Head of caudate nucleus (tissue), 42 donors: ENCODE measurements at regions not wholly inside any gene's neighbourhood (a gene's known extent, or its start where the extent isn't known, plus 50 kb on each side); places are given as distances from the start of the nearest gene placed in this dataset.
"Not testable (repeated sequence)": the region's sequence is repeated elsewhere in the genome, so short reads cannot be mapped to it uniquely, and the experiment has no call there.

Experiments used
- DNase-seq, 42 donors: peaks; one replicate each; pipeline versions ENCODE4 v3.0.0 to v3.0.0-alpha.2; 2020 to 2021; ENCODE audit warnings: mixed read lengths in 7 of 42
- intact Hi-C: fragments of 100-400 bp; cut with DNase I; formaldehyde crosslinking; loops from one replicate; pipeline ENCODE4 v1.15.0; 2022

DNA sequence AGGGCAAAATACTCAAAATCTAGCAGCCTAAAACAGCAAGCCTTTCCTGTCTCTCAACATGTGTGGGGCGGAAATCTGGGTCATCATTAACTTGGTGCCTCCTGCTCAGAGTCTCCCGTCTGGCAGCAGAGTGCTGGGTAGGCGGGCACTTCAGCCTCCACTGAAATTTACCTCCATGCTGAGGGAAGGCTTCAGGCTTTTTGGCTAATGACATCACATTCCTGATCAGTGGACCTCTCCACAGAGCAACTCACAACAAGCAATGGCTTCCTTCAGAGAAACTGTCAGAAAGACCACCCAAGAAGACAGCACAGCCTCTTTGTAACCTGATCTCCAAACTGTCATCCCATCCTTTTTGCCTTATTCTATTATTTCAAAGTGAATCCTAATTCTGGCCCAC is 1109.0 kb downstream of the UQCRFS1 start:
- peak in 23 of 42 donors; percentile 4 to 85 (median 38) for DNase-seq
- intact Hi-C loops: no loop called here

DNA sequence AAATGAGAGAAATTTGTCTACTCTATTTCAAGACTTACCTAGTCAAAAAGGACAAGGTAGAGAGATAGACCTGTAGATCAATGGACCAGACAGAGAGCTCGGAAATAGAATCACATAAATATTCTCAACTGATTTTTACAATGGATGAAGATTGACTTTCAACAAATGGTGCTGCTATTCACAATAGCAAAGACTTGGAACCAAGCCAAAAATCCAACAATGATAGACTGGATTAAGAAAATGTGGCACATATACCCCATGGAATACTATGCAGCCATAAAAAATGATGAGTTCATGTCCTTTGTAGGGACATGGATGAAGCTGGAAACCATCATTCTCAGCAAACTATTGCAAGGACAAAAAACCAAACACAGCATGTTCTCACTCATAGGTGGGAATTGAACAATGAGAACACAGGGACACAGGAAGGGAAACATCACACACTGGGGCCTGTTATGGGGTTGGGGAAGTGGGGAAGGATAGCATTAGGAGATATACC is 1128.2 kb downstream of the UQCRFS1 start:
- DNase-seq, intact Hi-C loops: not testable (repeated sequence)

DNA sequence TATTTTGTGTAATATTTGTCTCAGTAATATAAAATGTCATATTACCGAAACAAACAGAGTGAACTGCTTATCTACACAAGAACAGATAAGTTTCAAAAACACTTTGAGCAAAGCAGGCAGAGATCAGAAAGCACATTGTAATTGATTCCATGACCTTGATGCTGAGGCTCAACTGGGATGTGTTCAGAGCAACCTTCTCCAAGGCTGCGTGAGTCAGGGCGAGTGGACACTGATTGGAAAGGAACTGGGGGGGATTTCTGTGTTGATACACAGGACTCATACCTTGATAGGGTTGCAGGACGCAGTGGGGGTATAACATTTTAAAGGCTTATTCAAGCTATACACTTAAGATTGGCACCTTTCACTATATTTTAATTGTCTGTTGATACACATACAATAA is 1136.3 kb downstream of the UQCRFS1 start:
- intact Hi-C loops: no loop called here
- DNase-seq: no peak

DNA sequence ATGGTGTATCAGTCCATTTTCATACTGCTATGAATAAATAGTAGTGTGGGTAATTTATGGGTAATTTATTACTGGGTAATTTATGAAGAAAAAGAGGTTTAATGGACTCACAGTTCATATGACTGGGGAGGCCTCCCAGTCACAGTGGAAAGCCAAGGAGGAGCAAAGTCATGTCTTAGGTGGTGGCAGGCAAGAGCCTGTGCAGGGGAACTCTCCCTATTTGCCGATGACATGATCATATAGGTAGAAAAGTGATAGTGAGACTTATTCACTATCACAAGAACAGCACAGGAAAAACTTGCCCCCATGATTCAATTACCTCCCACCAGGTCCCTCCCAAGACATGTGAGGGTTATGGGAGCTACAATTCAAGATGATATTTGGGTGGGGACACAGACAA is 1137.7 kb downstream of the UQCRFS1 start:
- intact Hi-C loops: no loop called here
- DNase-seq: no peak

DNA sequence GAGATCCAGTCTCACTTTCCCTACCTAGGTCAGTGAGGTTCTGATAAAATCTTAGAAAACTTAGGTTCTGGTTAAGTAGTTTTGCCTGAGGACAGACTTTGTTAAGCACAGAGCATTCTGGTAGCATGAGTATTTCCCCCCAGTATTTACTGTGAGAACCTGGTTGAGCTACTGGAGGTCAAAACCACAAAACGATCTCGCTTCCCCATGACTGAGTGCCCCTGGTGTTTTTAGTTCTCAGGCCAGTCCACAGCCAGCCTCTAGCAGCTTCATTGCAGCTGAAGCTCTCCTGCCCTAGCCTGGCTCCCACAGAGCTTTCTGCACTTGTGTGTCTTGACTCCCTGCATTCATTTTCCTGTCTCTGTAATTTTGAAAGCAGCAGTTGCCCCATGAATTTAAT is 1138.2 kb downstream of the UQCRFS1 start:
- no peak for DNase-seq
- intact Hi-C loops: no loop called here

DNA sequence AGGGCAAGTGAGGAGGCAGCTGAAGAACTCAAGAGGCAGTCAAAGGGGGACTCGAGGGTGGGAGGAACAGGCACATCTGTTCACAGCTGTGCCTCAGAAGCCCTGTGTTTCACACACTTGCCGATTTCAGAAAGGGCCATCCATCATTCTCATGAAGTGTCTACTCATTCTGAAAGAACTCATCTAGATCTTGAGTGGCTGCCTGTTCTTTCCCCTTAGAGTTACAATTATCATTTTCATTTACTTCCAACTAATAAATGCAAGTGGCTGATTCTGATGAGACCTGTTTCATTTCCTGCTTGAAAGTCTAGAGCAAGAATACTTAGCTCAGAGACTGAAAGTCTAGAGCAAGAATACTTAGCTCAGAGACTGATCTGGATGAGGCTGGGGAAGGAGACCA is 1145.1 kb downstream of the UQCRFS1 start:
- DNase-seq: no peak
- intact Hi-C loops: no loop called here

DNA sequence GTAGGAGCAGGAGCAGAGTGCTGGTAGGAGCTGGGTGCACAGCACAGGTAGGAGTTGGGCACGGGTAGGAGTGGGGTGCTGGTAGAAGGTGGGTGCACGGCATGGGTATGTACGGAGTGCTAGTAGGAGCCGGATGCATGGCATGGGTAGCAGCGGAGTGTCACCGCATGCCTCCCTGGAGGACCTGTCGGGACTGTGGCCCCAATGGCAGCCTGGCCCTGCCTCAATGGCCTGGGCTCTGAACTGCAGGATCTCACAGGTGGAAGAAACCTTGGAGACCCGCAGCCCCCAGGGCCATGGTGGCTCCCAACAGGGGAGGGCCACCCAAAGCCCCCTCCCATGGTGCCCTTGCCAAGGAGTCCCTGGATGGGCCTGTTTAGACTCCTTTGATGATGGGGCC is 1146.0 kb downstream of the UQCRFS1 start:
- no peak for DNase-seq
- intact Hi-C loops: no loop called here

DNA sequence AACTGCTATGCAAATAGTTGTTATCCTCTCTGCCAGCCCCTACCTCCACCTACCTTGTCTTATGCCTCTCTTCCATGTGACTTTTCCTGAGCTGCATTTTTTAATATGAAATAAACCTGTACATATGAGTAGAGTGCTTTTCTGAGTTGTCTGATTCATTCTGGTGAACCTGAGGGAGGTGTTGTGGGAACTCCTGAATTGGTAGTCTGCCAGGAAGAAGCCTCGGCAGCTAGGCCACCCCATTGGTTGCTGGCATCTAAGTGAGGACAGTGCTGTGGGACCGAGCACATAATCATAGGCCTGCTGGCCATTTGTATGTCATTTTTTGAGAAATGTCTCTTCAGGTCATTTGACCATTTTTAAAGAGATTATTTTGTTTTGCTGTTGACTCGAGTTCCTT is 1146.8 kb downstream of the UQCRFS1 start:
- peak in 1 of 42 donors; percentile 15 for DNase-seq
- intact Hi-C loops: no loop called here

DNA sequence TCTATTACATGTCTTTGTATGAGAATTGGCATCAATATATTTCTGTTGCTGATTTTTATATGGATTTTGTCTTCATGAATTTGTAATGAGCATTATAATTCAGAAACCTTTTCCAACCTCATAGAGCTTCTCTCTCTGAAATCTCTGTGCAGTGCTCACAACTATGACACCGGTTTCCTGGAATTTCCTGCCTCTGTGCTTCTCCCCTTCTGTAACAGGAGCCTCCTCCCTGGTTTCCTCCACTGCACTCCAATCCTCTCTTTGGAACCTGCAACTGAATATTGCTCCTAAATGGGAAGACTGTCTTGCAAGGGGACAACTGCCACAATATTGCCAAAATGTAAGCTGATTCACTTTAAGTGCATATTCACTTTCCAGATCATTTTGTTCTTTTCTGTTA is 1147.9 kb downstream of the UQCRFS1 start:
- intact Hi-C loops: no loop called here

DNA sequence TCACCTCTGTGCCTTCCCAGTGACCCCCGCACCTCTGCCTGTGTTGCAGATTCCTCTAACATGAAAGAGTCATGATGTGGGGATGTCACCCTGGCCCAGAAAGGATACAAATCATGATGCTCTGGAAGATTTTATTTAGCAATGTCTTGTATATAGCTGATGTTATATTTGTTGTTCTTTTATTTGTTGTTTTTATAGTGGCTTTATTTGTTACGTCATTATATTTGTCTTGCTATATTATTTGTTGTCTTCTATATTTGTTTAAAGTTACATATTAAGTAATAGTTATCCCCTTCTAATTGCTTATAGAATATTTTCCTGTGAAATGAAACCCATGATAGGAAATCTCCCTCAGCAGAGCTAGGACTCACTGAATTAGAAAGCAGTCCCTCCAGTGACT is 1149.2 kb downstream of the UQCRFS1 start:
- DNase-seq: no peak
- intact Hi-C loops: no loop called here

More for the DNA sequence above, 1147.9 kb downstream of the UQCRFS1 start:
- DNase-seq: no peak

DNA sequence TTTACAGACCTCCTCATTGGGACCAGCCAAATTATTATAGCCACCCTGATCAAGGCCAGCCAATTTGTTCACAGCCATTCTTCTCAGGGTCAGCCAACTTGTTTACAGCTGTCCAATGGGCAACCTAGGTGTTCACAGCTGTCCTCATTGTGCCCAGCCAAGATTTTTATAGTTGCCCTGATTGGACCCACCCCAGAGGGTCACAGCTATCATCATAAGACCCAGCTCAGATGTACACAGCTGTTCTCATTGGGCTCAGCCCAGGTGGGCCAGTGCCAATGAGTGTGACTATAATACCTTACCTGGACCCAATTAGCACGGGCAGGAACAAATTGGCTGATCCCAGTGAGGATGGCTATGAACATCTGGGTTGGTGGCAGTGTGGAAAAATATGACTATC is 1151.8 kb downstream of the UQCRFS1 start:
- DNase-seq: no peak
- intact Hi-C loops: no loop called here

DNA sequence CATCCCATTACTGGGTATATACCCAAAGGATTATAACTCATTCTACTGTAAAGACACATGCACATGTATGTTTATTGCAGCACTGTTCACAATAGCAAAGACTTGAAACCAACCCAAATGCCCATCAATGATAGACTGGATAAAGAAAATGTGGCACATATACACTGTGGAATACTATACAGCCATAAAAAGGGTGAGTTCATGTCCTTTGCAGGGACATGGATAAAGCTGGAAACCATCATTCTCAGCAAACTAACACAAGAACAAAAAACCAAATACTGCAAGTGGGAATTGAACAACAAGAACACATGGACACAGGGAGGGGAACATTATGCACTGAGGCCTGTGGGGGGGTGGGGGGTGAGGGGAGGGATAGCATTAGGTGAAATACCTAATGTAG is 1155.9 kb downstream of the UQCRFS1 start:
- intact Hi-C loops: not testable (repeated sequence)

DNA sequence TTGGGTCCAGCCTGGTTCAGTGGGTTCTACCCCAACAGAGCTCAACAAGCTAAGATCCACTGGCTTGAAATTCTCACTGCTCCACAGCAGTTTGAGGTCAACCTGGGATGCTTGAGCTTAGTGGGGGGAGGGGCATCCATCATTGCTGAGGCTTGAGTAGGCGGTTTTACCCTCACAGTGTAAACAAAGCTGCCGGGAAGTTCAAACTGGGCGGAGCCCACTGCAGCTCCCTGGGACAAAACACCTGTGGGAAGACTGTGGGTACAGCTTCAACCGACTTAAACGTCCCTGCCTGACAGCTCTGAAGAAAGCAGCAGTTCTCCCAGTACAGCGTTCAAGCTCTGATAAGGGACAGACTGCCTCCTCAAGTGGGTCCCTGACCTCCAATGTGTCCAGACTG is 1161.9 kb downstream of the UQCRFS1 start:
- intact Hi-C loops: no loop called here

More for the DNA sequence above, 1155.9 kb downstream of the UQCRFS1 start:
- not testable (repeated sequence) for DNase-seq

DNA sequence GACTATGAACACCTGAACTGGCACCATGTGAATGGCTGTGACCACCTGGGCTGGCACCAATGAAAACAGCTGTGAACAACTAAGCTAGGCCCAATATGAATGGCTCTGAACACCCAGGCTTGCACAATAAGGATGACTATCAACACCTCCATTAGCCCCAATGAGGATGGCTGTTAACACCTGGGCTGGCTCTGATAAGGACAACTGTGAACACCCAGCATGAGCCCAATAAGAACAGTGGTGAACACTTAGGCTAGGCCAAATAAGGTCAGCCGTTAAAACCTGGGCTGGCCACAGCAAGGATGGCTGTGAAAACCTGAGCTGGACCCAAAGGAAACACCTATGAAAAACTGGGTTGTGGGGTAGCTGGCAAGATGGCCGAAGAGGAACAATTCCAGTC is 1163.1 kb downstream of the UQCRFS1 start:
- DNase-seq: no peak
- intact Hi-C loops: no loop called here

More for the DNA sequence above, 1161.9 kb downstream of the UQCRFS1 start:
- DNase-seq: no peak

DNA sequence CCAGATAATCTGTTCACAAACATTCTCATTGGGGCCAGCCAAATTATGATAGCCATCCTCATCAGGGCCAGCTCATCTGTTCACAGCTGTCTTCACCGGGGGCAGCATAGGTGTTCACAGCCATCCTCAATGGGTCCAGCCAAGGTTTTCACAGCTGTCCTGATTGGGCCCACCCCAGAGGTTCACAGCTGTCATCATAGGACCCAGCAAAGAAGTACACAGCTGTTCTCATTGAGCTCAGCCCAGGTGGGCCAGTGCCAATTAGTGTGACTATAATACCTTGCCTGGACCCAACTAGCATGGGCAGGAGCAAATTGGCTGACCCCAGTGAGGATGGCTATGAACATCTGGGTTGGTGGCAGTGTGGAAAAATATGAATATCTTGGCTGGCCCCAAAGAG is 1166.0 kb downstream of the UQCRFS1 start:
- DNase-seq: peak in 1 of 42 donors; percentile 24
- intact Hi-C loops: no loop called here

DNA sequence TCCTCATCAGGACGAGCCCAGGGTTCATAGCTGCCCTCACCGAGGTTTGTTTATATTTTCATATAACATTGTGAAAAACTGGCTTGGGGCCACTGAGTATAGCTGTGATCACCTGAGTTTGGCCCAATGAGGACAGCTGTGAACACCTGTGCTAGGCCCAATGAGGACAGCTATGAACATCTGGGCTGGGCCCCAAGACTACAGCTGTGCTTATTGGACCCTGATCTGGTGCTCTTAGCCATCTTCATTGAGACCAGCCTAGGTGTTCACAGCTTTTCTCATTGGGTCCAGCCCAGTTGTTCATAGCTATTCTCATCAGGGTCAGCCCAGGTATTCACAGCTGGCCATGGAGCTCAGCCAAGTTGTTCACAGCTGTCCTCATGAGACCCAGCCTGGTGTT is 1167.3 kb downstream of the UQCRFS1 start:
- no peak for DNase-seq
- intact Hi-C loops: no loop called here

DNA sequence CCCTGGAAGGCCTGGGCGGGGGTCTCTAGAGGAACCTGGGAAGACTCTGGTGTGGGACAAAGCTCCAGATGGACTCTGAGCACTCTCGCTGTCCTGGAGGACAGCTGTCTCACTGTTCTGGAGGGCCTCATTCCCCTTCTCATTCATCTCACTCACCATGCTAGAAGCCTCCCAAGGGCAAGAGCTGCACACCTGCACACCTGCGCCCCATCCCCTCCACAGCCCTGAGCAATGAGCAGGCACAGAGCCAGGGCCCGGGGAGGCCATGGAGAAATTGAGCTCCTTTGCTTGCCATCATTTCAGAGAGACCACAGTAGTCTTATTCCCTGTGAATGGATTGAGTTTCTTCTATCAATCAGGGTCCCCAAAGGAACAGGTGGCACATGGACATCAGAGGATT is 1168.5 kb downstream of the UQCRFS1 start:
- intact Hi-C loops: no loop called here
- peak in 1 of 42 donors; percentile 14 for DNase-seq

DNA sequence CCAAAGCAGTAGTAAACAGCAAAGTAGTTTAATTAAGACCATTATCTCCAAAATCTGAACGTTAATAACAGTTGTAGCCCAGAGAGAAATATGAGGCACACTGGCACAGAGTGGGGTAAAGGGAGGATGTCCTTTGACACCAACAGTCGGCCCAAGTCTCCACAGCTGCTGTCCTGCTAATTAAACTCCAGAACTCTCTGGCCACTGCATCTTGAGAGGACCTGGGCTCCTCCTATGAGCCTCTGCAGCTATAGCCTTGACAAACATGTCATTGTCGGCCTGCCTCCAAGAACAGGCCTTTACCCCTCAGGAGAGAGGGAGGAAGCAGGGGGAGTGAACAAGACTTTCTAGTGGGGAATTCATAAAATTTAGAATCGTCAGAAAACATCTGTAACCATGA is 1170.4 kb downstream of the UQCRFS1 start:
- no peak for DNase-seq
- intact Hi-C loops: no loop called here

DNA sequence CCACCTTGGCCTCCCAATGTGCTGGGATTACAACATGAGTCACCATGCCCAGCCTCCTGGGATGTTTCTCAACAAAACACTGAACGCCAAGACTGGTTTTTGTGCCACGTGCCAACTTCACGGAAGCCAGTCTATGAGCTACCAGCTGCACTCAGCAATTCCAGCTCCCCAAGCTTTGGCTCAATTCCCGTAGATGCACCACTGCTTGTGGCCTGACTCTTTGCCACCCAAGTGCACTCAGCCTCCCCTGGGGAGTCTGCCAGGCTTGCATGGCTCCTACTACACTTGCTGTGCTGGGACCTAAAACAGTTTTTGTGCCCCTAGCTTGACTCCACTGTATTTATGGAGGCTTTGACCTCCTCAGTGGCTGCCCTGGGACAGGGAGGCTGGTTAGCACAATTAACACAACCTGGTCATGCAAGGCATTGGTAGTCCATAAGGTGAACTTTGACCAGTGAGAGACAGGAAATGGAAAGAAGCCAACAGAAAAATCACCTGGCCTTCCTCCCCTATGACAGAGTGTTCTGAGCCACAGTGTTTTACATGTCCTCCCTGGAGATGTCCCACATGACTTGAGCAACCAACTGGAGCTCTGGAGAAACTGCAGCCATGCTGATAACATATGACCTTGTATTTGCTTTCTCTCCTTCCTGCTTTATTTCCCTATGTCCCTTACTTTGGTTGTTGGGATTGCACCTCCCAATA is 1173.1 kb downstream of the UQCRFS1 start:
- intact Hi-C loops: no loop called here
- DNase-seq: peak in 1 of 42 donors; percentile 8

DNA sequence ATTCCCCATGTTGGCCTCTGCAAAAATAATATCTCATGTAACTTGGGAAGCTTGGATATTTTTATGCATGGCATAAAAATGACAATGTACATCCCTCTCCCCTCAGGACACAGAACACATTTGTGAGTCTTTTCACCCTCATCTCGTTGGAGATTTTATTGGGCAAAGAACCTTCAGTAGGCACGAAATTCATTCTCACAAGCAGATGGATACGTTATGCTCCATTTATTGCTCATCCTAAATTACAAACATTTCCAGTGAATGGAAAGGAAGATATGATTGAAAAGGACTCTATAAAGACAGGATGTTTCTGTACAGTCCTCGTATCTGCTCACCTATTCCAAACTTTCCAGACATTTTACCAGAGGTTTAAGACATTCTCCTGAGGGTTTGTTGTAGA is 1175.8 kb downstream of the UQCRFS1 start:
- intact Hi-C loops: no loop called here
- no peak for DNase-seq

DNA sequence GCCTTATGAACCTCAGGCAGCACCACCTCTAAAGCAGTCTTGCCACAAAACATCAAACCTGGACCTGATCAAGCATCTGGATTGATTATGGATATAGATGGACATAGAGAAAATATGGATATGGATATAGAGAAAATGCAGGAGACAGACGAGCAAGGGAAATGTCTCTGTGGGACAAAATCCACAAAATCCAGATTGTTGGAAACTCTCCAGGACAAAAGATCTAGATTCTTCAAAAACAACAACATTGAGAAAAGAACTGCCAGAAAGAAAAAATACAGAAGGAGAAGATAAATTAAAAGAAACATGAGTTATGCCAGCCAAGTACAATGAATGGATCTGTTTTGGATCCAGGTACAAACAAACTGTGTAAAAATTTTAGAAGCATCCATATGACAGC is 1176.5 kb downstream of the UQCRFS1 start:
- no peak for DNase-seq
- intact Hi-C loops: no loop called here
